ENCODE measurements at regions not wholly inside any gene's neighbourhood (a gene's known extent, or its start where the extent isn't known, plus 50 kb on each side); places are given as distances from the start of the nearest gene placed in this dataset.
"Not testable (repeated sequence)": the region's sequence is repeated elsewhere in the genome, so short reads cannot be mapped to it uniquely, and the experiment has no call there.

DNA sequence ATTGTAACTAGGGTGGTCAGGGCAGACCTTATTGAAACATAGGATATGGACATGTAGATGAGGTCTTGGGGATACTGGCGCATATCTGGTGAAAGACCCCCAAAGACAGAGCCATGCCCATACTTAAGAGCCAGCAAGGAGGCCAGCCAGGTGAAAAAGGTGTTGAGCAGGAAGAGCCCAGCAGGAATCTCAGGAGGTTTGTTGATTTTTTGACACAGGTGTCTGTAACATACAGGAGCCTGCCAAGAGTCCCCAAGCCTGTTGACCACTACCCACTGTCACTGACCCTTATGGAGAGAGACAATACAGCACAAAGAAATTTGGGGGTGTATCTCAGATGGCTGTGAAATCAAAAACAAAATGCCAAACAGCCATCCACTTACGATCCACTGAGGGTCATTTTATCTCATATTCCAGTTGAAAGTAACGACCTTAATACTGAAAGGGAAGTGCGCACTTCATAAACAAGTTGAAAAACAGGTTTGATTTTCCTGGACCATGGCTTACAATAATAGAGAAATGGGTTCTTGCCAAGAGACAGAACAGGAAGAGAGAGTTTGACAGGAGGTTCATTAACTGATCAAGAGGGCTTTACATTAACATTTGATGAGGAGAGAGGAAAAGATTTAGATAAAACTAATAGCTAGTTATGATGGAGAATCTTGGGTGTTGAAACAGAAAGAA, 163.6 kb downstream of the GLUL start:
- 69 to 74% methylated on average over 3 to 4 of the region's 4 CpGs for WGBS, 2 donors (ENCODE audit: low coverage in 1 of 2)
- no peaks in the 10 kb centered on the region for H3K27me3 ChIP-seq
- ATAC-seq, result no peak
- no peaks in the 10 kb centered on the region for H3K4me1 ChIP-seq
- no peak overlapping the region for H3K4me3 ChIP-seq
- no peaks in the 10 kb centered on the region for H3K36me3 ChIP-seq
- H3K9me3 ChIP-seq, result peaks cover 0 to 3% (median 0%) of the 10 kb centered on the region in 3 donors
- H3K27ac ChIP-seq, result no peak overlapping the region
- TF ChIP-seq, protein P1, sequence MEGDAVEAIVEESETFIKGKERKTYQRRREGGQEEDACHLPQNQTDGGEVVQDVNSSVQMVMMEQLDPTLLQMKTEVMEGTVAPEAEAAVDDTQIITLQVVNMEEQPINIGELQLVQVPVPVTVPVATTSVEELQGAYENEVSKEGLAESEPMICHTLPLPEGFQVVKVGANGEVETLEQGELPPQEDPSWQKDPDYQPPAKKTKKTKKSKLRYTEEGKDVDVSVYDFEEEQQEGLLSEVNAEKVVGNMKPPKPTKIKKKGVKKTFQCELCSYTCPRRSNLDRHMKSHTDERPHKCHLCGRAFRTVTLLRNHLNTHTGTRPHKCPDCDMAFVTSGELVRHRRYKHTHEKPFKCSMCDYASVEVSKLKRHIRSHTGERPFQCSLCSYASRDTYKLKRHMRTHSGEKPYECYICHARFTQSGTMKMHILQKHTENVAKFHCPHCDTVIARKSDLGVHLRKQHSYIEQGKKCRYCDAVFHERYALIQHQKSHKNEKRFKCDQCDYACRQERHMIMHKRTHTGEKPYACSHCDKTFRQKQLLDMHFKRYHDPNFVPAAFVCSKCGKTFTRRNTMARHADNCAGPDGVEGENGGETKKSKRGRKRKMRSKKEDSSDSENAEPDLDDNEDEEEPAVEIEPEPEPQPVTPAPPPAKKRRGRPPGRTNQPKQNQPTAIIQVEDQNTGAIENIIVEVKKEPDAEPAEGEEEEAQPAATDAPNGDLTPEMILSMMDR (IDR thresholded peaks at IDR 0.05), result no peak
- no peak for TF ChIP-seq EP300 (IDR thresholded peaks at IDR 0.05)
- TF ChIP-seq POLR2AphosphoS5 (IDR thresholded peaks at IDR 0.05), result no peak
- no peak for TF ChIP-seq POLR2A (IDR thresholded peaks at IDR 0.05)

GRCh38 chr1:182226618-182227017, 165.0 kb downstream of the GLUL start:
- Histone ChIP-seq H3K9me3 (peaks cover 0 to 7% (median 0%) of the 10 kb centered on the region in 3 donors), H3K27me3 (no peaks in the 10 kb centered on the region), H3K27ac (no peak overlapping the region), H3K4me3 (no peak overlapping the region), H3K36me3 (no peaks in the 10 kb centered on the region), H3K4me1 (no peaks in the 10 kb centered on the region)
- no peak for TF ChIP-seq POLR2A (IDR thresholded peaks at IDR 0.05)
- no peak for TF ChIP-seq EP300 (IDR thresholded peaks at IDR 0.05)
- no peak for TF ChIP-seq POLR2AphosphoS5 (IDR thresholded peaks at IDR 0.05)
- TF ChIP-seq, protein P1 (IDR thresholded peaks at IDR 0.05), result no peak
- WGBS, 2 donors (ENCODE audit: low coverage in 1 of 2), result 91 to 100% methylated on average over 2 of the region's 2 CpGs
- ATAC-seq, result no peak

DNA sequence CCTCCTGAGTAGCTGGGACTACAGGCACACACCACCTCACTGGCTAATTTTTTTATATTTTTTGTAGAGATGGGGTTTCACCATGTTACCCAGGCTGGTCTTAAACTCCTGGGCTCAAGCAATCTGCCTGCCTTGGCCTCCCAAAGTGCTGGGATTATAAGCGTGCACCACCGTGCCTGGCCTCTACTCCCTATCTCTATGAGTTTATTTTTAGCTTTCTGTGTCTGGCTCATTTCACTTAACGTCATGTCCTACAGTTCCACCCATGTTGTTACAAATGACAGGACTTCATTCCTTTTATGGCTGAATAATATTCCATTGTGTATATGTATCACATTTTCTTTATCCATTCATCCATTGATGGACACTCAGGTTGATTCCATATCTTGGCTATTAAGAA, 164.2 kb upstream of the ZNF648 start:
- 39 to 73% methylated on average over 2 to 3 of the region's 3 CpGs for WGBS, 2 donors (ENCODE audit: low coverage in 1 of 2)
- not testable (repeated sequence) for ATAC-seq, H3K27ac ChIP-seq, H3K9me3 ChIP-seq, H3K4me1 ChIP-seq, H3K36me3 ChIP-seq, H3K4me3 ChIP-seq, H3K27me3 ChIP-seq

DNA sequence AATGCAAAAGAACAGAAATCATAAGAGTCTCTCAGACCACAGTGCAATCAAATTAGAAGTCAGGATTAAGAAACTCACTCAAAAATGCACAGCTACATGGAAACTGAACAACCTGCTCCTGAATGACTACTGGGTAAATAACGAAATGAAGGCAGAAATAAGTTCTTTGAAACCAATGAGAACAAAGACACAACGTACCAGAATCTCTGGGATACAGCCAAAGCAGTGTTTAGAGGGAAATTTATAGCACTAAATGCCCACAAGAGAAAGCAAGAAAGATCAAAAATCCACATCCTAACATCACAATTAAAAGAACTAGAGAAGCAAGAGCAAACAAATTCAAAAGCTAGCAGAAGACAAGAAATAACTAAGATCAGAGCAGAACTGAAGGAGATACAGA, 160.5 kb upstream of the ZNF648 start:
- H3K4me3 ChIP-seq, H3K36me3 ChIP-seq, ATAC-seq, H3K27ac ChIP-seq, H3K4me1 ChIP-seq, H3K9me3 ChIP-seq, H3K27me3 ChIP-seq: not testable (repeated sequence)
- 43 to 75% methylated on average over 2 of the region's 2 CpGs for WGBS, 2 donors (ENCODE audit: low coverage in 1 of 2)

GRCh38 chr1:182221367-182221766, 159.9 kb upstream of the ZNF648 start:
- H3K4me1 ChIP-seq, ATAC-seq, H3K27ac ChIP-seq, H3K4me3 ChIP-seq, H3K36me3 ChIP-seq, H3K9me3 ChIP-seq, H3K27me3 ChIP-seq: not testable (repeated sequence)
- WGBS, 2 donors (ENCODE audit: low coverage in 1 of 2), result 87 to 100% methylated on average over 1 of the region's 1 CpG

GRCh38 chr1:182217967-182218366, 156.5 kb upstream of the ZNF648 start:
- WGBS, 2 donors (ENCODE audit: low coverage in 1 of 2), result 95 to 100% methylated on average over 2 of the region's 2 CpGs
- TF ChIP-seq, protein P1 (IDR thresholded peaks at IDR 0.05), result no peak
- TF ChIP-seq EP300 (IDR thresholded peaks at IDR 0.05) (no peak), POLR2AphosphoS5 (IDR thresholded peaks at IDR 0.05) (no peak), POLR2A (IDR thresholded peaks at IDR 0.05) (no peak)
- no peak for ATAC-seq
- Histone ChIP-seq H3K36me3 (no peaks in the 10 kb centered on the region), H3K27me3 (no peaks in the 10 kb centered on the region), H3K4me3 (no peak overlapping the region), H3K4me1 (no peaks in the 10 kb centered on the region), H3K9me3 (peaks cover 0 to 4% (median 0%) of the 10 kb centered on the region in 3 donors), H3K27ac (no peak overlapping the region)
